Immature natural killer cell (primary cell): ENCODE measurements at regions not wholly inside any gene's neighbourhood (a gene's known extent, or its start where the extent isn't known, plus 50 kb on each side); places are given as distances from the start of the nearest gene placed in this dataset.
"Not testable (repeated sequence)": the region's sequence is repeated elsewhere in the genome, so short reads cannot be mapped to it uniquely, and the experiment has no call there.

Experiments used
- DNase-seq, 3 donors: peaks; one replicate each; pipeline ENCODE4 v3.0.0; 2022; ENCODE audit warnings: mixed read lengths in 1 of 3
- H3K27ac Mint-ChIP-seq, 6 donors: one replicate each; pipeline ENCODE4 v1.8.0; 2020; ENCODE audit warnings: mixed read lengths in 6 of 6, mild to moderate bottlenecking in 5 of 6, inconsistent platforms in 4 of 6, moderate library complexity in 3 of 6
- H3K27me3 Mint-ChIP-seq, 3 donors: one replicate each; pipeline ENCODE4 v1.8.0; 2020 to 2021; ENCODE audit warnings: low read depth in 3 of 3, mild to moderate bottlenecking in 3 of 3, mixed read lengths in 3 of 3, moderate library complexity in 3 of 3, inconsistent platforms in 1 of 3
- H3K36me3 Mint-ChIP-seq, 3 donors: one replicate each; pipeline ENCODE4 v1.8.0; 2020; ENCODE audit warnings: mixed read lengths in 3 of 3, inconsistent platforms in 2 of 3, mild to moderate bottlenecking in 2 of 3
- H3K4me1 Mint-ChIP-seq, 2 donors: one replicate each; pipeline ENCODE4 v1.8.0; 2020; ENCODE audit warnings: inconsistent platforms in 2 of 2, mild to moderate bottlenecking in 2 of 2, mixed read lengths in 2 of 2, moderate library complexity in 1 of 2
- H3K4me3 Mint-ChIP-seq, 5 donors: one replicate each; pipeline ENCODE4 v1.8.0; 2020; ENCODE audit warnings: mild to moderate bottlenecking in 5 of 5, mixed read lengths in 5 of 5, inconsistent platforms in 3 of 5, moderate library complexity in 3 of 5
- H3K9me3 Mint-ChIP-seq, 6 donors: one replicate each; pipeline ENCODE4 v1.8.0; 2020; ENCODE audit warnings: mild to moderate bottlenecking in 6 of 6, mixed read lengths in 6 of 6, inconsistent platforms in 4 of 6, moderate library complexity in 3 of 6

DNA sequence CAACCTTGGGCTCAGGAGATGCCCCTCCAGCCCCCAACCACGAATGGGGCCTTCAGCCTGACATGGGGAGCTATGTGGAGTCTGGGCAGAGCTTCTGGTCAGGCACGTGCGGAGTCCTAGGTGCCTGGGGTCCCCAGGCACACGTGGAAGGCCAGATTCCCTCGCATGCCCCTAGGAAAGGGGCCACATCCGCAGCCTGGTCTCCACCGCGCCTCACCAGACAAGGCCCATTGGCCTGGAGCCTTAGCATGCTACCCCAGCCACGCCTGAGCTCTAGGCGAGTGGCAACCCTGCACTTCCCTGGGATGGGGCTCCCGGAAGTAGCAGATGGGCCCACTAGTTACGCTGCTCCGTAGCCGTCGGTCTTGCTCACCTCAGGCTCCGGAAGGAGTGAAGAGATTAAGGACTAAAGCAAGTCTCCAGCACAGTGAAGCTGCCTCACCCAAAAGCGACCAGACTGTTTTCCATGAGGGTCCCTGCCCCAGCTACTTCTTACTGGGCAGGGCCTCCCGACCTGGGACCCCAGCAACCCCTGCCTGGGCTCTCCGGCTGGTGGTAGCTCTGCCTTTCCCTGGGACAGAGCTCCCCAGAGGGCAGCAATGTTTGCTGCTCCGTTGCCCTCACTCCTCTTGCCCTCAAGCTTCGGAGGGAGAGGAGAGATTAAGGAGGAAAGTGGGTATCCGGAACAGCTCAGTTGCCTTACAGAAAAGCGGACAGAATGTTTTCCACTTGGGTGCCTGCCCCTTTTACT lies 93.2 kb upstream of the IMPG1 start:
- Mint-ChIP-seq H3K27ac (no peak overlapping the region), H3K36me3 (peaks cover 0 to 4% (median 3%) of the 10 kb centered on the region in 3 donors), H3K27me3 (peaks cover 0 to 2% (median 0%) of the 10 kb centered on the region in 3 donors), H3K9me3 (peaks cover 4 to 55% (median 30%) of the 10 kb centered on the region in 6 donors), H3K4me3 (no peak overlapping the region), H3K4me1 (no peaks in the 10 kb centered on the region)
- DNase-seq = no peak

- Mint-ChIP-seq H3K4me3 (no peak overlapping the region), H3K27me3 (no peaks in the 10 kb centered on the region), H3K4me1 (no peaks in the 10 kb centered on the region), H3K36me3 (peaks cover 0 to 4% (median 3%) of the 10 kb centered on the region in 3 donors), H3K9me3 (peaks cover 12 to 55% (median 35%) of the 10 kb centered on the region in 6 donors), H3K27ac (no peak overlapping the region)
- no peak for DNase-seq
Observed at GRCh38 chr6:76162811-76163210, 90.3 kb upstream of the IMPG1 start.

- H3K4me3 Mint-ChIP-seq = not testable (repeated sequence)
Observed at GRCh38 chr6:76157800-76158199, 85.3 kb upstream of the IMPG1 start.

GRCh38 chr6:76135481-76135880 lies 63.0 kb upstream of the IMPG1 start:
- peaks cover 0 to 3% (median 2%) of the 10 kb centered on the region in 3 donors for H3K27me3 Mint-ChIP-seq
- DNase-seq = no peak
- no peak overlapping the region for H3K4me3 Mint-ChIP-seq
- no peaks in the 10 kb centered on the region for H3K36me3 Mint-ChIP-seq
- H3K4me1 Mint-ChIP-seq = no peaks in the 10 kb centered on the region
- H3K27ac Mint-ChIP-seq = no peak overlapping the region
- peaks cover 2 to 18% (median 11%) of the 10 kb centered on the region in 6 donors for H3K9me3 Mint-ChIP-seq

More at GRCh38 chr6:76157800-76158199, 85.3 kb upstream of the IMPG1 start:
- DNase-seq, H3K27me3 Mint-ChIP-seq, H3K36me3 Mint-ChIP-seq, H3K27ac Mint-ChIP-seq, H3K4me1 Mint-ChIP-seq: not testable (repeated sequence)
- peaks cover 26 to 59% (median 36%) of the 10 kb centered on the region in 6 donors for H3K9me3 Mint-ChIP-seq

- H3K36me3 Mint-ChIP-seq = no peaks in the 10 kb centered on the region
- no peaks in the 10 kb centered on the region for H3K4me1 Mint-ChIP-seq
- H3K27ac Mint-ChIP-seq = no peak overlapping the region
- H3K9me3 Mint-ChIP-seq = peaks cover 8 to 20% (median 14%) of the 10 kb centered on the region in 6 donors
- H3K4me3 Mint-ChIP-seq = no peak overlapping the region
- no peak for DNase-seq
- peaks cover 0 to 3% (median 2%) of the 10 kb centered on the region in 3 donors for H3K27me3 Mint-ChIP-seq
Observed at GRCh38 chr6:76134651-76135050, 62.2 kb upstream of the IMPG1 start.

DNA sequence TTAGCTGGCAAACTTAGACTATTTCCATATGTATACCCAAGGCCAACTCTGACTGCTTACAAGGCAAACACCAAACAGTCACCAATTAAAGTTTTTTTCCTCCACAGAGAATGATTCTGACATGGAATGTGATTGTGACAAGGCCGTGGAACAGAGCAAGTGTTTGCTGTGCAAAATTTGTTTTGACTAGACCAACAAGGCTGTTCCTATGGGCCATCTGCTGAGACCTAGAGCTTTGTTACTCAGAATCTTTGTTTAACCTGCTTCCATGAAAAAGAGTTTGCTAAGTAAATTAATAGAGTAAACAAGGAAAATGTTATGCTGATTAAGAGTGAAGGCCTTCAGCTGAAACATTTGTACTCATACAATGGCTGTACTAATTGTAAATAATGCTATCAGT lies 51.6 kb upstream of the IMPG1 start:
- H3K27me3 Mint-ChIP-seq = peaks cover 0 to 7% (median 2%) of the 10 kb centered on the region in 3 donors
- no peak overlapping the region for H3K27ac Mint-ChIP-seq
- peaks cover 13 to 24% (median 15%) of the 10 kb centered on the region in 6 donors for H3K9me3 Mint-ChIP-seq
- no peaks in the 10 kb centered on the region for H3K36me3 Mint-ChIP-seq
- H3K4me3 Mint-ChIP-seq = no peak overlapping the region
- DNase-seq = no peak
- H3K4me1 Mint-ChIP-seq = no peaks in the 10 kb centered on the region
